Liver (tissue), 3 donors: ENCODE measurements at regions not wholly inside any gene's neighbourhood (a gene's known extent, or its start where the extent isn't known, plus 50 kb on each side); places are given as distances from the start of the nearest gene placed in this dataset.

Source experiments
- CTCF ChIP-seq: fragments of 150-350 bp; IDR thresholded peaks from 2 replicates; pipeline ENCODE4 v1.5.1; 2017; ENCODE audit warnings: improper control_type of control experiment, low read depth, low read length; ENCODE audit not compliant: missing input control
- FOXA1 ChIP-seq: IDR thresholded peaks from 2 replicates; pipeline ENCODE4 v1.6.1; 2016; ENCODE audit warnings: antibody characterized with exemption
- SP1 ChIP-seq: IDR thresholded peaks from 2 replicates; pipeline ENCODE4 v1.6.1; 2018; ENCODE audit warnings: antibody characterized with exemption, mild to moderate bottlenecking
- TF ChIP-seq, protein P1 (sequence below): IDR thresholded peaks from 2 replicates; pipeline ENCODE4 v1.6.1; 2016; ENCODE audit warnings: antibody characterized with exemption, mild to moderate bottlenecking
- donor health status: healthy.
- donor health status: healthy.

DNA sequence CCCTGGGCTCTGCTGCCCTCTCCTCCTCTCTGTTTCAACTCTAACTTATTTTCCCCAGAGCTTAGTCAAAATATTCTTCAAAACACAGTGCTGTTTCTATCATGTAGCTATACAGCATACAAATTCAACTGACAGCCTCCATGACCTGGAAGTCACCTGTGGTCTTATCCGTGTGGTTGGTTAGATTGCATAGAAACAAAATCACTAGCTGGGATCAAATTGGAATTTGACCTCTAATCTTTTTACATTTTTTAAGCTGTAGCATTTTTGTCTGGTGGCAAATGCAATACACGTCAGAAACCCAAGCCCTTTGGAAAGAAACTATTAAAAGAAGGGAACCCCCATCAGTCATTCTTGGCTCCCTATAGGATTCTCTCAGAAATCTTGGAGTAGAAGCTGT, 57.3 kb downstream of the ABCC12 start:
- TF ChIP-seq, protein P1, sequence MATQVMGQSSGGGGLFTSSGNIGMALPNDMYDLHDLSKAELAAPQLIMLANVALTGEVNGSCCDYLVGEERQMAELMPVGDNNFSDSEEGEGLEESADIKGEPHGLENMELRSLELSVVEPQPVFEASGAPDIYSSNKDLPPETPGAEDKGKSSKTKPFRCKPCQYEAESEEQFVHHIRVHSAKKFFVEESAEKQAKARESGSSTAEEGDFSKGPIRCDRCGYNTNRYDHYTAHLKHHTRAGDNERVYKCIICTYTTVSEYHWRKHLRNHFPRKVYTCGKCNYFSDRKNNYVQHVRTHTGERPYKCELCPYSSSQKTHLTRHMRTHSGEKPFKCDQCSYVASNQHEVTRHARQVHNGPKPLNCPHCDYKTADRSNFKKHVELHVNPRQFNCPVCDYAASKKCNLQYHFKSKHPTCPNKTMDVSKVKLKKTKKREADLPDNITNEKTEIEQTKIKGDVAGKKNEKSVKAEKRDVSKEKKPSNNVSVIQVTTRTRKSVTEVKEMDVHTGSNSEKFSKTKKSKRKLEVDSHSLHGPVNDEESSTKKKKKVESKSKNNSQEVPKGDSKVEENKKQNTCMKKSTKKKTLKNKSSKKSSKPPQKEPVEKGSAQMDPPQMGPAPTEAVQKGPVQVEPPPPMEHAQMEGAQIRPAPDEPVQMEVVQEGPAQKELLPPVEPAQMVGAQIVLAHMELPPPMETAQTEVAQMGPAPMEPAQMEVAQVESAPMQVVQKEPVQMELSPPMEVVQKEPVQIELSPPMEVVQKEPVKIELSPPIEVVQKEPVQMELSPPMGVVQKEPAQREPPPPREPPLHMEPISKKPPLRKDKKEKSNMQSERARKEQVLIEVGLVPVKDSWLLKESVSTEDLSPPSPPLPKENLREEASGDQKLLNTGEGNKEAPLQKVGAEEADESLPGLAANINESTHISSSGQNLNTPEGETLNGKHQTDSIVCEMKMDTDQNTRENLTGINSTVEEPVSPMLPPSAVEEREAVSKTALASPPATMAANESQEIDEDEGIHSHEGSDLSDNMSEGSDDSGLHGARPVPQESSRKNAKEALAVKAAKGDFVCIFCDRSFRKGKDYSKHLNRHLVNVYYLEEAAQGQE, result no peak
- no peak for TF ChIP-seq CTCF
- TF ChIP-seq SP1, result no peak
- no peak for TF ChIP-seq FOXA1
